Type B pancreatic cell (in vitro differentiated cells): ENCODE measurements at regions not wholly inside any gene's neighbourhood (a gene's known extent, or its start where the extent isn't known, plus 50 kb on each side); places are given as distances from the start of the nearest gene placed in this dataset.
A peak's percentile ranks its signal among the peaks of the same experiment; 100 is the strongest.
"Not testable (repeated sequence)": the region's sequence is repeated elsewhere in the genome, so short reads cannot be mapped to it uniquely, and the experiment has no call there.

Source experiments
- DNase-seq: peaks from one replicate; pipeline ENCODE4 v3.0.0; 2021; ENCODE audit warnings: mixed read lengths; ENCODE audit not compliant: unreplicated experiment; ENCODE audit errors: extremely low spot score
- H3K27ac Mint-ChIP-seq: 2 replicates; pipeline ENCODE4 v1.8.0; 2021; ENCODE audit warnings: mild to moderate bottlenecking, mixed read lengths
- H3K27me3 Mint-ChIP-seq: 2 replicates; pipeline ENCODE4 v1.8.0; 2021; ENCODE audit warnings: mixed read lengths
- H3K36me3 Mint-ChIP-seq: 2 replicates; pipeline ENCODE4 v1.8.0; 2021; ENCODE audit warnings: mixed read lengths
- H3K4me1 Mint-ChIP-seq: one replicate; pipeline ENCODE4 v1.8.0; 2021; ENCODE audit warnings: mixed read lengths; ENCODE audit not compliant: unreplicated experiment
- H3K4me3 Mint-ChIP-seq: 2 replicates; pipeline ENCODE4 v1.8.0; 2021; ENCODE audit warnings: mild to moderate bottlenecking, mixed read lengths
- H3K9me3 Mint-ChIP-seq: 2 replicates; pipeline ENCODE4 v1.8.0; 2021; ENCODE audit warnings: mixed read lengths
- CTCF ChIP-seq: fragments of 200-600 bp; sonication (generic); conservative IDR thresholded peaks from 2 replicates; pipeline ENCODE4 v1.5.0; 2021; ENCODE audit warnings: antibody characterized with exemption, mild to moderate bottlenecking

GRCh38 chr12:124213666-124214347 lies 81.1 kb upstream of the RFLNA start:
- Mint-ChIP-seq H3K27ac (no peak overlapping the region), H3K36me3 (peaks cover 10% of the 10 kb centered on the region), H3K27me3 (no peaks in the 10 kb centered on the region), H3K4me3 (peak overlapping the region; percentile 1), H3K4me1 (peaks cover 24% of the 10 kb centered on the region), H3K9me3 (peaks cover 4% of the 10 kb centered on the region)
- TF ChIP-seq CTCF = no peak
- DNase-seq = no peak

GRCh38 chr12:124214574-124214973 lies 80.3 kb upstream of the RFLNA start:
- no peaks in the 10 kb centered on the region for H3K27me3 Mint-ChIP-seq
- peaks cover 4% of the 10 kb centered on the region for H3K9me3 Mint-ChIP-seq

GRCh38 chr12:124216966-124217365 lies 77.9 kb upstream of the RFLNA start:
- peaks cover 4% of the 10 kb centered on the region for H3K9me3 Mint-ChIP-seq
- DNase-seq = no peak
- H3K27ac Mint-ChIP-seq = no peak overlapping the region
- no peak for TF ChIP-seq CTCF
- H3K4me1 Mint-ChIP-seq = peaks cover 29% of the 10 kb centered on the region
- peaks cover 7% of the 10 kb centered on the region for H3K36me3 Mint-ChIP-seq
- H3K27me3 Mint-ChIP-seq = peaks cover 1% of the 10 kb centered on the region
- no peak overlapping the region for H3K4me3 Mint-ChIP-seq

More at GRCh38 chr12:124214574-124214973, 80.3 kb upstream of the RFLNA start:
- no peak for DNase-seq
- Mint-ChIP-seq H3K4me1 (peaks cover 29% of the 10 kb centered on the region), H3K27ac (no peak overlapping the region), H3K4me3 (no peak overlapping the region), H3K36me3 (peaks cover 10% of the 10 kb centered on the region)
- TF ChIP-seq CTCF = no peak

GRCh38 chr12:124217508-124218242 lies 77.2 kb upstream of the RFLNA start:
- Mint-ChIP-seq H3K4me1 (peaks cover 29% of the 10 kb centered on the region), H3K27ac (no peak overlapping the region), H3K9me3 (peaks cover 4% of the 10 kb centered on the region), H3K27me3 (peaks cover 4% of the 10 kb centered on the region), H3K4me3 (peak overlapping the region; percentile 78), H3K36me3 (peaks cover 7% of the 10 kb centered on the region)
- TF ChIP-seq CTCF = no peak
- DNase-seq = no peak

- H3K27me3 Mint-ChIP-seq = peaks cover 5% of the 10 kb centered on the region
- H3K27ac Mint-ChIP-seq = no peak overlapping the region
- no peak for DNase-seq
- H3K9me3 Mint-ChIP-seq = peaks cover 4% of the 10 kb centered on the region
- no peak for TF ChIP-seq CTCF
- H3K4me3 Mint-ChIP-seq = peak overlapping the region; percentile 78
- peaks cover 27% of the 10 kb centered on the region for H3K4me1 Mint-ChIP-seq
- peaks cover 4% of the 10 kb centered on the region for H3K36me3 Mint-ChIP-seq
Measured at GRCh38 chr12:124218243-124218560, 76.7 kb upstream of the RFLNA start.

GRCh38 chr12:124218650-124219049 lies 76.2 kb upstream of the RFLNA start:
- not testable (repeated sequence) for H3K4me3 Mint-ChIP-seq, H3K36me3 Mint-ChIP-seq, H3K27me3 Mint-ChIP-seq, DNase-seq, H3K27ac Mint-ChIP-seq, H3K9me3 Mint-ChIP-seq
- H3K4me1 Mint-ChIP-seq = peaks cover 22% of the 10 kb centered on the region
